Spleen (tissue), 11 donors: ENCODE measurements at regions not wholly inside any gene's neighbourhood (a gene's known extent, or its start where the extent isn't known, plus 50 kb on each side); places are given as distances from the start of the nearest gene placed in this dataset.
"Not testable (repeated sequence)": the region's sequence is repeated elsewhere in the genome, so short reads cannot be mapped to it uniquely, and the experiment has no call there.

Experiments
- DNase-seq: peaks from one replicate; pipeline ENCODE4 v3.0.0-alpha.2; 2020
- H3K27ac ChIP-seq, 8 donors: fragments of 200-600 bp; sonication (generic) in 7 of 8; 1 replicate in 4 of 8; 2 replicates in 4 of 8; pipeline versions ENCODE4 v1.5.0 to v1.8.0; 2016 to 2021; ENCODE audit warnings: inconsistent platforms in 4 of 8, mild to moderate bottlenecking in 4 of 8, moderate library complexity in 1 of 8
- H3K27me3 ChIP-seq, 7 donors: fragments of 200-600 bp; sonication (generic) in 6 of 7; replicated peaks in 1 of 7; 1 replicate in 4 of 7; 2 replicates in 3 of 7; pipeline versions ENCODE4 v1.5.0 to v1.8.0; 2016 to 2021; ENCODE audit warnings: inconsistent platforms in 3 of 7, mild to moderate bottlenecking in 1 of 7
- H3K36me3 ChIP-seq, 6 donors: fragments of 200-600 bp; sonication (generic) in 5 of 6; 1 replicate in 4 of 6; 2 replicates in 2 of 6; pipeline versions ENCODE4 v1.5.0 to v1.8.0; 2016 to 2021; ENCODE audit warnings: inconsistent platforms in 2 of 6
- H3K4me1 ChIP-seq, 6 donors: fragments of 200-600 bp; sonication (generic) in 5 of 6; 1 replicate in 3 of 6; 2 replicates in 3 of 6; pipeline versions ENCODE4 v1.5.0 to v1.8.0; 2016 to 2021; ENCODE audit warnings: inconsistent platforms in 3 of 6
- H3K4me3 ChIP-seq, 8 donors: fragments of 200-600 bp; sonication (generic) in 7 of 8; 1 replicate in 4 of 8; 2 replicates in 4 of 8; pipeline versions ENCODE4 v1.5.0 to v1.8.0; 2016 to 2021; ENCODE audit warnings: inconsistent platforms in 4 of 8, mild to moderate bottlenecking in 4 of 8, moderate library complexity in 2 of 8
- H3K9me3 ChIP-seq, 8 donors: fragments of 200-600 bp; sonication (generic) in 7 of 8; 1 replicate in 4 of 8; 2 replicates in 4 of 8; pipeline versions ENCODE4 v1.5.0 to v1.8.0; 2016 to 2021; ENCODE audit warnings: inconsistent platforms in 4 of 8
- CTCF ChIP-seq, 11 experiments: fragments of 200-600 bp in 7 of 11; fragments of 450-650 bp in 4 of 11; sonication (generic) in 4 of 11; IDR thresholded peaks in 8 of 11; conservative IDR thresholded peaks in 3 of 11; 1 replicate in 7 of 11; 2 replicates in 4 of 11; pipeline versions ENCODE4 v1.4.0 to v1.8.0; 2016 to 2021; ENCODE audit warnings: antibody characterized with exemption in 11 of 11, inconsistent platforms in 4 of 11, mild to moderate bottlenecking in 1 of 11
- POLR2A ChIP-seq, 3 donors: fragments of 450-650 bp; IDR thresholded peaks; one replicate each; pipeline ENCODE4 v1.5.1; 2017; ENCODE audit warnings: antibody characterized with exemption in 3 of 3, mild to moderate bottlenecking in 1 of 3
- POLR2AphosphoS5 ChIP-seq, 3 donors: sonication (generic); formaldehyde crosslinking; IDR thresholded peaks; one replicate each; pipeline ENCODE4 v1.5.1; 2017; ENCODE audit warnings: antibody characterized with exemption in 3 of 3
- WGBS, 5 donors: extraction: QIAGEN DNeasy Blood & Tissue Kit in 3 of 5; methylation state at CpG; one replicate each; pipeline versions ENCODE4 v1.1.5 to v1.1.7; 2013 to 2018; 5-methylcytosine and 5-hydroxymethylcytosine counted together
- intact Hi-C: fragments of 100-400 bp; cut with DNase I; formaldehyde crosslinking; loops from one replicate; pipeline ENCODE4 v1.15.0; 2023; ENCODE audit warnings: low total_unique reads
- donor health status: healthy with polysubstance abuse.
- donor health status: DM: no; HTN: no; CAD: no; lungs with moderate emphysema.
- donor health status: DM: no; HTN: no; CAD: no.
- donor health status: Bipolar disorder and iron deficiency.
- donor health status: healthy.
- donor health status: DM: no; HTN: no; CAD: no.
- donor health status: DM: yes; HTN: yes; CAD: no.

- TF ChIP-seq CTCF (IDR thresholded peaks at IDR 0.05 in 8 of 11, conservative IDR thresholded peaks at IDR 0.05 in 3 of 11) (no peak), POLR2A (IDR thresholded peaks at IDR 0.05) (no peak), POLR2AphosphoS5 (IDR thresholded peaks at IDR 0.05) (no peak)
- intact Hi-C loops: no loop called here
- no peaks in the 10 kb centered on the region for H3K27me3 ChIP-seq
- no peaks in the 10 kb centered on the region for H3K4me1 ChIP-seq
- no peak overlapping the region for H3K4me3 ChIP-seq
- no peaks in the 10 kb centered on the region for H3K36me3 ChIP-seq
- H3K9me3 ChIP-seq: no peaks in the 10 kb centered on the region
- H3K27ac ChIP-seq: no peak overlapping the region
- no peak for DNase-seq
- WGBS, 5 donors: 67 to 84% (median 78%) methylated on average over 3 of the region's 3 CpGs
These were observed 854.8 kb downstream of the KCNJ2 start for GRCh38 chr17:71024172-71024571.

- 61 to 76% (median 68%) methylated on average over 2 of the region's 2 CpGs for WGBS, 5 donors
- TF ChIP-seq CTCF (IDR thresholded peaks at IDR 0.05 in 8 of 11, conservative IDR thresholded peaks at IDR 0.05 in 3 of 11) (no peak), POLR2AphosphoS5 (IDR thresholded peaks at IDR 0.05) (no peak), POLR2A (IDR thresholded peaks at IDR 0.05) (no peak)
- H3K27ac ChIP-seq: no peak overlapping the region
- no peaks in the 10 kb centered on the region for H3K9me3 ChIP-seq
- intact Hi-C loops: no loop called here
- H3K36me3 ChIP-seq: no peaks in the 10 kb centered on the region
- no peak for DNase-seq
- no peaks in the 10 kb centered on the region for H3K4me1 ChIP-seq
- H3K4me3 ChIP-seq: no peak overlapping the region
- no peaks in the 10 kb centered on the region for H3K27me3 ChIP-seq
These were observed 855.6 kb downstream of the KCNJ2 start for GRCh38 chr17:71024969-71025368.

GRCh38 chr17:71029246-71029645, 859.9 kb downstream of the KCNJ2 start:
- no peak for DNase-seq
- no peaks in the 10 kb centered on the region for H3K36me3 ChIP-seq
- H3K4me3 ChIP-seq: no peak overlapping the region
- intact Hi-C loops: no loop called here
- no peak overlapping the region for H3K27ac ChIP-seq
- no peaks in the 10 kb centered on the region for H3K27me3 ChIP-seq
- no peaks in the 10 kb centered on the region for H3K4me1 ChIP-seq
- peaks cover 0 to 9% (median 0%) of the 10 kb centered on the region in 8 donors for H3K9me3 ChIP-seq
- TF ChIP-seq CTCF (IDR thresholded peaks at IDR 0.05 in 8 of 11, conservative IDR thresholded peaks at IDR 0.05 in 3 of 11): no peak

GRCh38 chr17:71031286-71031685, 862.0 kb downstream of the KCNJ2 start:
- H3K27me3 ChIP-seq, DNase-seq, H3K9me3 ChIP-seq, H3K4me3 ChIP-seq, H3K36me3 ChIP-seq, H3K4me1 ChIP-seq, H3K27ac ChIP-seq, intact Hi-C loops: not testable (repeated sequence)
- 72 to 95% (median 87%) methylated on average over 2 of the region's 2 CpGs for WGBS, 5 donors

- H3K27me3 ChIP-seq: no peaks in the 10 kb centered on the region
- no peak overlapping the region for H3K4me3 ChIP-seq
- no peaks in the 10 kb centered on the region for H3K36me3 ChIP-seq
- DNase-seq: no peak
- H3K27ac ChIP-seq: no peak overlapping the region
- H3K9me3 ChIP-seq: peaks cover 0 to 12% (median 0%) of the 10 kb centered on the region in 8 donors
- WGBS, 5 donors: 51 to 72% (median 60%) methylated on average over 2 of the region's 2 CpGs
- no peak for TF ChIP-seq CTCF (IDR thresholded peaks at IDR 0.05 in 8 of 11, conservative IDR thresholded peaks at IDR 0.05 in 3 of 11)
- TF ChIP-seq POLR2AphosphoS5 (IDR thresholded peaks at IDR 0.05): no peak
- TF ChIP-seq POLR2A (IDR thresholded peaks at IDR 0.05): no peak
- intact Hi-C loops: no loop called here
- no peaks in the 10 kb centered on the region for H3K4me1 ChIP-seq
These were observed 863.5 kb downstream of the KCNJ2 start for GRCh38 chr17:71032746-71033273.
